IPS-18a (cell line): ENCODE measurements at regions not wholly inside any gene's neighbourhood (a gene's known extent, or its start where the extent isn't known, plus 50 kb on each side); places are given as distances from the start of the nearest gene placed in this dataset.

Experiments
- H3K27ac ChIP-seq: one replicate; pipeline ENCODE4 v1.5.1; 2013; ENCODE audit warnings: low read length
- H3K27me3 ChIP-seq: one replicate; pipeline ENCODE4 v1.6.1; 2013; ENCODE audit warnings: mild to moderate bottlenecking, low read length; ENCODE audit not compliant: control insufficient read depth, insufficient read depth
- H3K36me3 ChIP-seq: one replicate; pipeline ENCODE4 v1.6.1; 2013; ENCODE audit warnings: low read depth, low read length; ENCODE audit not compliant: control insufficient read depth
- H3K4me1 ChIP-seq: one replicate; pipeline ENCODE4 v1.6.1; 2013; ENCODE audit warnings: low read depth, low read length; ENCODE audit not compliant: control insufficient read depth
- H3K4me3 ChIP-seq: one replicate; pipeline ENCODE4 v1.5.1; 2013; ENCODE audit warnings: low read length
- H3K9ac ChIP-seq: one replicate; pipeline ENCODE4 v1.6.1; 2013; ENCODE audit warnings: mild to moderate bottlenecking, low read length, moderate library complexity
- H3K9me3 ChIP-seq: one replicate; pipeline ENCODE4 v1.6.1; 2013; ENCODE audit warnings: low read depth, low read length; ENCODE audit not compliant: control insufficient read depth

- H3K4me1 ChIP-seq = no peaks in the 10 kb centered on the region
- no peaks in the 10 kb centered on the region for H3K9me3 ChIP-seq
- no peaks in the 10 kb centered on the region for H3K27me3 ChIP-seq
- H3K27ac ChIP-seq = no peak overlapping the region
- no peak overlapping the region for H3K4me3 ChIP-seq
- H3K9ac ChIP-seq = no peak overlapping the region
- no peaks in the 10 kb centered on the region for H3K36me3 ChIP-seq
These were observed 62.3 kb upstream of the RFLNA start for GRCh38 chr12:124232654-124232987.

- H3K4me1 ChIP-seq = no peaks in the 10 kb centered on the region
- H3K9me3 ChIP-seq = no peaks in the 10 kb centered on the region
- H3K4me3 ChIP-seq = no peak overlapping the region
- H3K36me3 ChIP-seq = no peaks in the 10 kb centered on the region
- no peaks in the 10 kb centered on the region for H3K27me3 ChIP-seq
- H3K9ac ChIP-seq = no peak overlapping the region
- no peak overlapping the region for H3K27ac ChIP-seq
These were observed 61.7 kb upstream of the RFLNA start for GRCh38 chr12:124233041-124233796.

- Histone ChIP-seq H3K27ac (no peak overlapping the region), H3K27me3 (no peaks in the 10 kb centered on the region), H3K9ac (no peak overlapping the region), H3K4me3 (no peak overlapping the region), H3K9me3 (no peaks in the 10 kb centered on the region), H3K4me1 (no peaks in the 10 kb centered on the region), H3K36me3 (no peaks in the 10 kb centered on the region)
These were observed 60.9 kb upstream of the RFLNA start for GRCh38 chr12:124233846-124234640.

GRCh38 chr12:124236625-124237031 lies 58.3 kb upstream of the RFLNA start:
- Histone ChIP-seq H3K27me3 (no peaks in the 10 kb centered on the region), H3K27ac (no peak overlapping the region), H3K4me1 (peaks cover 1% of the 10 kb centered on the region)

GRCh38 chr12:124238886-124239285 lies 56.0 kb upstream of the RFLNA start:
- H3K4me3 ChIP-seq = no peak overlapping the region
- peaks cover 7% of the 10 kb centered on the region for H3K4me1 ChIP-seq
- H3K9ac ChIP-seq = no peak overlapping the region
- no peaks in the 10 kb centered on the region for H3K27me3 ChIP-seq
- no peak overlapping the region for H3K27ac ChIP-seq
- H3K36me3 ChIP-seq = no peaks in the 10 kb centered on the region
- H3K9me3 ChIP-seq = no peaks in the 10 kb centered on the region

More at GRCh38 chr12:124236625-124237031, 58.3 kb upstream of the RFLNA start:
- Histone ChIP-seq H3K9ac (no peak overlapping the region), H3K36me3 (no peaks in the 10 kb centered on the region), H3K4me3 (no peak overlapping the region), H3K9me3 (no peaks in the 10 kb centered on the region)

GRCh38 chr12:124240493-124240892 lies 54.4 kb upstream of the RFLNA start:
- no peaks in the 10 kb centered on the region for H3K36me3 ChIP-seq
- H3K9me3 ChIP-seq = no peaks in the 10 kb centered on the region
- H3K9ac ChIP-seq = no peak overlapping the region
- no peaks in the 10 kb centered on the region for H3K27me3 ChIP-seq
- H3K4me1 ChIP-seq = peaks cover 7% of the 10 kb centered on the region
- H3K27ac ChIP-seq = no peak overlapping the region
- H3K4me3 ChIP-seq = no peak overlapping the region

- Histone ChIP-seq H3K4me1 (peaks cover 7% of the 10 kb centered on the region), H3K27ac (no peak overlapping the region), H3K36me3 (no peaks in the 10 kb centered on the region), H3K27me3 (no peaks in the 10 kb centered on the region), H3K4me3 (no peak overlapping the region), H3K9me3 (no peaks in the 10 kb centered on the region), H3K9ac (no peak overlapping the region)
These were observed 52.9 kb upstream of the RFLNA start for GRCh38 chr12:124241776-124242528.

GRCh38 chr12:124242529-124243065 lies 52.3 kb upstream of the RFLNA start:
- H3K4me1 ChIP-seq = peaks cover 7% of the 10 kb centered on the region
- H3K27ac ChIP-seq = no peak overlapping the region
- H3K9ac ChIP-seq = no peak overlapping the region
- H3K9me3 ChIP-seq = no peaks in the 10 kb centered on the region
- no peak overlapping the region for H3K4me3 ChIP-seq
- no peaks in the 10 kb centered on the region for H3K36me3 ChIP-seq
- H3K27me3 ChIP-seq = no peaks in the 10 kb centered on the region

GRCh38 chr12:124243936-124244335 lies 51.0 kb upstream of the RFLNA start:
- H3K4me1 ChIP-seq = peaks cover 7% of the 10 kb centered on the region
- no peaks in the 10 kb centered on the region for H3K27me3 ChIP-seq
- no peak overlapping the region for H3K27ac ChIP-seq
- no peaks in the 10 kb centered on the region for H3K9me3 ChIP-seq
- no peak overlapping the region for H3K9ac ChIP-seq
- no peak overlapping the region for H3K4me3 ChIP-seq
- H3K36me3 ChIP-seq = no peaks in the 10 kb centered on the region
